ENCODE measurements at regions not wholly inside any gene's neighbourhood (a gene's known extent, or its start where the extent isn't known, plus 50 kb on each side); places are given as distances from the start of the nearest gene placed in this dataset.

GRCh38 chr3:83877910-83878309, 1080.9 kb upstream of the CADM2 start:
- H3T11ph ChIP-seq (ENCODE audit: low read length): no peak overlapping the region
- no peaks in the 10 kb centered on the region for H3K79me2 ChIP-seq (ENCODE audit: insufficient read depth, low read length)
- H3K23ac ChIP-seq (ENCODE audit: insufficient read length, low read depth, low read length): no peak overlapping the region
- no peak overlapping the region for H3K27ac ChIP-seq (ENCODE audit: insufficient read length, low read depth, low read length)
- peaks cover 13 to 21% of the 10 kb centered on the region in 2 experiments; a peak in 4 of 5 replicates for H3K9me3 Mint-ChIP-seq
- H3K4me1 Mint-ChIP-seq: peaks cover 0 to 7% of the 10 kb centered on the region in 2 experiments; a peak in 3 of 4 replicates
- H3K27ac Mint-ChIP-seq: no peak overlapping the region
- H3K27me3 ChIP-seq (ENCODE audit: insufficient read depth, low read length): no peaks in the 10 kb centered on the region
- H3K79me1 ChIP-seq (ENCODE audit: insufficient read depth, low read depth, low read length, poor library complexity, severe bottlenecking): no peaks in the 10 kb centered on the region
- H3K9ac ChIP-seq (ENCODE audit: extremely low read depth, insufficient read length, low read length): no peak overlapping the region
- no peaks in the 10 kb centered on the region for H3K4me1 ChIP-seq (ENCODE audit: insufficient read depth, low read length)
- H4K91ac ChIP-seq (ENCODE audit: insufficient read length, low read depth, low read length): no peak overlapping the region
- TF ChIP-seq, protein P1, sequence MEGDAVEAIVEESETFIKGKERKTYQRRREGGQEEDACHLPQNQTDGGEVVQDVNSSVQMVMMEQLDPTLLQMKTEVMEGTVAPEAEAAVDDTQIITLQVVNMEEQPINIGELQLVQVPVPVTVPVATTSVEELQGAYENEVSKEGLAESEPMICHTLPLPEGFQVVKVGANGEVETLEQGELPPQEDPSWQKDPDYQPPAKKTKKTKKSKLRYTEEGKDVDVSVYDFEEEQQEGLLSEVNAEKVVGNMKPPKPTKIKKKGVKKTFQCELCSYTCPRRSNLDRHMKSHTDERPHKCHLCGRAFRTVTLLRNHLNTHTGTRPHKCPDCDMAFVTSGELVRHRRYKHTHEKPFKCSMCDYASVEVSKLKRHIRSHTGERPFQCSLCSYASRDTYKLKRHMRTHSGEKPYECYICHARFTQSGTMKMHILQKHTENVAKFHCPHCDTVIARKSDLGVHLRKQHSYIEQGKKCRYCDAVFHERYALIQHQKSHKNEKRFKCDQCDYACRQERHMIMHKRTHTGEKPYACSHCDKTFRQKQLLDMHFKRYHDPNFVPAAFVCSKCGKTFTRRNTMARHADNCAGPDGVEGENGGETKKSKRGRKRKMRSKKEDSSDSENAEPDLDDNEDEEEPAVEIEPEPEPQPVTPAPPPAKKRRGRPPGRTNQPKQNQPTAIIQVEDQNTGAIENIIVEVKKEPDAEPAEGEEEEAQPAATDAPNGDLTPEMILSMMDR (conservative IDR thresholded peaks at IDR 0.05): no peak
- peaks cover 0 to 14% (median 0%) of the 10 kb centered on the region in 3 experiments; a peak in 2 of 7 replicates for H3K36me3 Mint-ChIP-seq (ENCODE audit: insufficient read depth in 1 of 3, low read depth in 3 of 3)
- no peak overlapping the region for H4K5ac ChIP-seq (ENCODE audit: insufficient read length, low read depth, low read length)
- no peak overlapping the region for H4K8ac ChIP-seq (replicated peaks; ENCODE audit: insufficient read length, low read depth, low read length)
- H2AFZ ChIP-seq (ENCODE audit: low read length): no peak overlapping the region
- DNase-seq: no peak
- H3K14ac ChIP-seq (ENCODE audit: insufficient read depth, low read length): no peak overlapping the region
- no CpG with 5 or more reads among the region's 3 CpGs for WGBS (ENCODE audit: extremely low coverage, insufficient read length, low lambda C conversion rate)
- no peak overlapping the region for H3K4me3 Mint-ChIP-seq
- H2BK120ac ChIP-seq (ENCODE audit: low read depth, low read length, poor library complexity, severe bottlenecking): no peak overlapping the region
- no peak overlapping the region for H2BK12ac ChIP-seq (ENCODE audit: insufficient read length, low read depth, low read length)
- no peak overlapping the region for H3K4ac ChIP-seq (ENCODE audit: low read depth, low read length)
- H3K27me3 Mint-ChIP-seq (ENCODE audit: low read depth): no peaks in the 10 kb centered on the region
- no peak overlapping the region for H2BK20ac ChIP-seq (ENCODE audit: low read depth, low read length, poor library complexity, severe bottlenecking)
- H3K9me3 ChIP-seq (ENCODE audit: control insufficient read depth, low read depth, low read length): no peaks in the 10 kb centered on the region
- no peaks in the 10 kb centered on the region for H4K20me1 ChIP-seq (ENCODE audit: control insufficient read depth, insufficient read depth, insufficient read length)
- no peak overlapping the region for H3K56ac ChIP-seq (ENCODE audit: insufficient read length, low read depth, low read length)
- H2BK15ac ChIP-seq (ENCODE audit: low read depth, low read length): no peak overlapping the region
- no peak overlapping the region for H3K18ac ChIP-seq (ENCODE audit: insufficient read length, low read depth, low read length)
- H3K23me2 ChIP-seq (ENCODE audit: insufficient read length, low read depth, low read length, poor library complexity, severe bottlenecking): no peaks in the 10 kb centered on the region
- H2BK5ac ChIP-seq (ENCODE audit: insufficient read length, low read length): no peak overlapping the region
- H2AK5ac ChIP-seq (ENCODE audit: insufficient read length, low read length): no peak overlapping the region
- no peak overlapping the region for H3K4me2 ChIP-seq (ENCODE audit: insufficient read depth, insufficient read length, low read length)
